HUES48 (cell line): ENCODE measurements at regions not wholly inside any gene's neighbourhood (a gene's known extent, or its start where the extent isn't known, plus 50 kb on each side); places are given as distances from the start of the nearest gene placed in this dataset.

Experiments used
- H3K27ac ChIP-seq: one replicate; pipeline ENCODE4 v1.7.0; 2013; ENCODE audit warnings: low read depth, low read length, inconsistent platforms
- H3K27me3 ChIP-seq: 2 replicates; pipeline ENCODE4 v1.6.1; 2013; ENCODE audit warnings: mild to moderate bottlenecking, low read length; ENCODE audit not compliant: control insufficient read depth, insufficient read depth
- H3K36me3 ChIP-seq: 2 replicates; pipeline ENCODE4 v1.6.1; 2013; ENCODE audit warnings: low read length; ENCODE audit not compliant: control insufficient read depth, insufficient read depth
- H3K4me1 ChIP-seq: 2 replicates; pipeline ENCODE4 v1.6.1; 2013; ENCODE audit warnings: mild to moderate bottlenecking, low read length; ENCODE audit not compliant: control insufficient read depth, insufficient read depth
- H3K4me3 ChIP-seq: 2 replicates; pipeline ENCODE4 v1.5.1; 2013; ENCODE audit warnings: mild to moderate bottlenecking, low read depth, low read length
- H3K9ac ChIP-seq: 2 replicates; pipeline ENCODE4 v1.6.1; 2013; ENCODE audit warnings: mild to moderate bottlenecking, low read depth, low read length, moderate library complexity
- H3K9me3 ChIP-seq: 2 replicates; pipeline ENCODE4 v1.6.1; 2013; ENCODE audit warnings: low read length; ENCODE audit not compliant: control insufficient read depth, insufficient read depth

GRCh38 chr5:156272139-156272538 is 54.8 kb upstream of the SGCD start:
- Histone ChIP-seq H3K4me3 (no peak overlapping the region), H3K36me3 (no peaks in the 10 kb centered on the region), H3K9me3 (peaks cover 3% of the 10 kb centered on the region; the same call in 1 of the 2 replicates), H3K27me3 (no peaks in the 10 kb centered on the region), H3K4me1 (peaks cover 9% of the 10 kb centered on the region; the same call in 1 of the 2 replicates), H3K27ac (no peak overlapping the region), H3K9ac (no peak overlapping the region)

- Histone ChIP-seq H3K4me1 (peaks cover 9% of the 10 kb centered on the region; the same call in 1 of the 2 replicates), H3K36me3 (no peaks in the 10 kb centered on the region), H3K9me3 (peaks cover 3% of the 10 kb centered on the region; the same call in 1 of the 2 replicates), H3K9ac (no peak overlapping the region), H3K27me3 (no peaks in the 10 kb centered on the region), H3K4me3 (no peak overlapping the region), H3K27ac (no peak overlapping the region)
Observed at GRCh38 chr5:156273325-156273724, 53.6 kb upstream of the SGCD start.

GRCh38 chr5:156274453-156274852 is 52.5 kb upstream of the SGCD start:
- Histone ChIP-seq H3K9ac (no peak overlapping the region), H3K4me3 (no peak overlapping the region), H3K27me3 (no peaks in the 10 kb centered on the region)

More at GRCh38 chr5:156274453-156274852, 52.5 kb upstream of the SGCD start:
- peaks cover 9% of the 10 kb centered on the region; the same call in 1 of the 2 replicates for H3K4me1 ChIP-seq
- peaks cover 3% of the 10 kb centered on the region; the same call in 1 of the 2 replicates for H3K9me3 ChIP-seq
- H3K27ac ChIP-seq, result no peak overlapping the region
- H3K36me3 ChIP-seq, result no peaks in the 10 kb centered on the region
